ENCODE measurements at regions not wholly inside any gene's neighbourhood (a gene's known extent, or its start where the extent isn't known, plus 50 kb on each side); places are given as distances from the start of the nearest gene placed in this dataset.

GRCh38 chr12:31226639-31227038, 99.3 kb downstream of the SINHCAF start:
- TF ChIP-seq POLR2A (IDR thresholded peaks at IDR 0.05) (no peak), CTCF (IDR thresholded peaks at IDR 0.05) (no peak), EP300 (IDR thresholded peaks at IDR 0.05) (no peak), POLR2AphosphoS5 (IDR thresholded peaks at IDR 0.05) (no peak)

Measured in stomach (tissue), 4 donors.